ENCODE measurements at regions not wholly inside any gene's neighbourhood (a gene's known extent, or its start where the extent isn't known, plus 50 kb on each side); places are given as distances from the start of the nearest gene placed in this dataset.

DNA sequence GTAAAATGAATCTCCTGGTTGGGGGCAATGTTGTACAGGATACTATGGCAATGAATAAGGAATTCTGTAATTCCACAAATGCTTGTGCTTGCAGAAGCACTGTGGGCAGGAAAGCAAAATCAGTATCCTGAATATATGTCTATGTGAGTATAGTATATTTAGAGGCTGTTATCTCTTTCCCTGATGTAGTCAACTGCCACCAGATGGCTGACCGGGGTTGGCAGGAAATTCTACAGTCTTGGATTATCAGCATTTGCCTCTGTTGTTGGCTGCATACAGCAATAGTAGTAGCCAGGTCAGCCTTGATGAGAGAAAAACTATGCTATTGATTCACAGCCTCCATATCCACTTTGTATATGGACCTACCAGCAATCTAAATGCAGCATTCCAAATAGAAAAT is 425.1 kb upstream of the JAG1 start:
- Mint-ChIP-seq H3K4me1 (peaks cover 6% of the 10 kb centered on the region), H3K9me3 (no peaks in the 10 kb centered on the region), H3K36me3 (no peaks in the 10 kb centered on the region), H3K4me3 (no peak overlapping the region), H3K27me3 (ENCODE audit: low read depth) (no peaks in the 10 kb centered on the region), H3K27ac (no peak overlapping the region)
- DNase-seq (ENCODE audit: low spot score) (peak; percentile 11), ATAC-seq (no peak)
- TF ChIP-seq TP53 (CRISPR knock-in tag; IDR thresholded peaks at IDR 0.05) (no peak), NR2C2 (CRISPR knock-in tag; IDR thresholded peaks at IDR 0.05) (no peak), TCF7 (CRISPR knock-in tag; IDR thresholded peaks at IDR 0.05; ENCODE audit: low read depth) (no peak), ZNF232 (CRISPR knock-in tag; IDR thresholded peaks at IDR 0.05) (no peak), TEAD4 (CRISPR knock-in tag; IDR thresholded peaks at IDR 0.05) (no peak), NR1H2 (CRISPR knock-in tag; IDR thresholded peaks at IDR 0.05) (no peak), NFYB (CRISPR knock-in tag; conservative IDR thresholded peaks at IDR 0.05; ENCODE audit: low read depth) (no peak)
- TF ChIP-seq, protein P1, sequence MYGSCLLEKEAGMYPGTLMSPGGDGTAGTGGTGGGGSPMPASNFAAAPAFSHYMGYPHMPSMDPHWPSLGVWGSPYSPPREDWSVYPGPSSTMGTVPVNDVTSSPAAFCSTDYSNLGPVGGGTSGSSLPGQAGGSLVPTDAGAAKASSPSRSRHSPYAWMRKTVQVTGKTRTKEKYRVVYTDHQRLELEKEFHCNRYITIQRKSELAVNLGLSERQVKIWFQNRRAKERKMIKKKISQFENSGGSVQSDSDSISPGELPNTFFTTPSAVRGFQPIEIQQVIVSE (CRISPR knock-in tag; IDR thresholded peaks at IDR 0.05; ENCODE audit: borderline replicate concordance) = no peak
- TF ChIP-seq, protein P2, sequence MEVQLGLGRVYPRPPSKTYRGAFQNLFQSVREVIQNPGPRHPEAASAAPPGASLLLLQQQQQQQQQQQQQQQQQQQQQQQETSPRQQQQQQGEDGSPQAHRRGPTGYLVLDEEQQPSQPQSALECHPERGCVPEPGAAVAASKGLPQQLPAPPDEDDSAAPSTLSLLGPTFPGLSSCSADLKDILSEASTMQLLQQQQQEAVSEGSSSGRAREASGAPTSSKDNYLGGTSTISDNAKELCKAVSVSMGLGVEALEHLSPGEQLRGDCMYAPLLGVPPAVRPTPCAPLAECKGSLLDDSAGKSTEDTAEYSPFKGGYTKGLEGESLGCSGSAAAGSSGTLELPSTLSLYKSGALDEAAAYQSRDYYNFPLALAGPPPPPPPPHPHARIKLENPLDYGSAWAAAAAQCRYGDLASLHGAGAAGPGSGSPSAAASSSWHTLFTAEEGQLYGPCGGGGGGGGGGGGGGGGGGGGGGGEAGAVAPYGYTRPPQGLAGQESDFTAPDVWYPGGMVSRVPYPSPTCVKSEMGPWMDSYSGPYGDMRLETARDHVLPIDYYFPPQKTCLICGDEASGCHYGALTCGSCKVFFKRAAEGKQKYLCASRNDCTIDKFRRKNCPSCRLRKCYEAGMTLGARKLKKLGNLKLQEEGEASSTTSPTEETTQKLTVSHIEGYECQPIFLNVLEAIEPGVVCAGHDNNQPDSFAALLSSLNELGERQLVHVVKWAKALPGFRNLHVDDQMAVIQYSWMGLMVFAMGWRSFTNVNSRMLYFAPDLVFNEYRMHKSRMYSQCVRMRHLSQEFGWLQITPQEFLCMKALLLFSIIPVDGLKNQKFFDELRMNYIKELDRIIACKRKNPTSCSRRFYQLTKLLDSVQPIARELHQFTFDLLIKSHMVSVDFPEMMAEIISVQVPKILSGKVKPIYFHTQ (CRISPR knock-in tag; IDR thresholded peaks at IDR 0.05) = no peak
- TF ChIP-seq, protein P3, sequence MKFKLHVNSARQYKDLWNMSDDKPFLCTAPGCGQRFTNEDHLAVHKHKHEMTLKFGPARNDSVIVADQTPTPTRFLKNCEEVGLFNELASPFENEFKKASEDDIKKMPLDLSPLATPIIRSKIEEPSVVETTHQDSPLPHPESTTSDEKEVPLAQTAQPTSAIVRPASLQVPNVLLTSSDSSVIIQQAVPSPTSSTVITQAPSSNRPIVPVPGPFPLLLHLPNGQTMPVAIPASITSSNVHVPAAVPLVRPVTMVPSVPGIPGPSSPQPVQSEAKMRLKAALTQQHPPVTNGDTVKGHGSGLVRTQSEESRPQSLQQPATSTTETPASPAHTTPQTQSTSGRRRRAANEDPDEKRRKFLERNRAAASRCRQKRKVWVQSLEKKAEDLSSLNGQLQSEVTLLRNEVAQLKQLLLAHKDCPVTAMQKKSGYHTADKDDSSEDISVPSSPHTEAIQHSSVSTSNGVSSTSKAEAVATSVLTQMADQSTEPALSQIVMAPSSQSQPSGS (CRISPR knock-in tag; IDR thresholded peaks at IDR 0.05; ENCODE audit: borderline replicate concordance, low read depth) = no peak
- TF ChIP-seq, protein P4, sequence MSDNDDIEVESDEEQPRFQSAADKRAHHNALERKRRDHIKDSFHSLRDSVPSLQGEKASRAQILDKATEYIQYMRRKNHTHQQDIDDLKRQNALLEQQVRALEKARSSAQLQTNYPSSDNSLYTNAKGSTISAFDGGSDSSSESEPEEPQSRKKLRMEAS (CRISPR knock-in tag; IDR thresholded peaks at IDR 0.05) = no peak
- TF ChIP-seq, protein P5, sequence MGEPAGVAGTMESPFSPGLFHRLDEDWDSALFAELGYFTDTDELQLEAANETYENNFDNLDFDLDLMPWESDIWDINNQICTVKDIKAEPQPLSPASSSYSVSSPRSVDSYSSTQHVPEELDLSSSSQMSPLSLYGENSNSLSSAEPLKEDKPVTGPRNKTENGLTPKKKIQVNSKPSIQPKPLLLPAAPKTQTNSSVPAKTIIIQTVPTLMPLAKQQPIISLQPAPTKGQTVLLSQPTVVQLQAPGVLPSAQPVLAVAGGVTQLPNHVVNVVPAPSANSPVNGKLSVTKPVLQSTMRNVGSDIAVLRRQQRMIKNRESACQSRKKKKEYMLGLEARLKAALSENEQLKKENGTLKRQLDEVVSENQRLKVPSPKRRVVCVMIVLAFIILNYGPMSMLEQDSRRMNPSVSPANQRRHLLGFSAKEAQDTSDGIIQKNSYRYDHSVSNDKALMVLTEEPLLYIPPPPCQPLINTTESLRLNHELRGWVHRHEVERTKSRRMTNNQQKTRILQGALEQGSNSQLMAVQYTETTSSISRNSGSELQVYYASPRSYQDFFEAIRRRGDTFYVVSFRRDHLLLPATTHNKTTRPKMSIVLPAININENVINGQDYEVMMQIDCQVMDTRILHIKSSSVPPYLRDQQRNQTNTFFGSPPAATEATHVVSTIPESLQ (CRISPR knock-in tag; IDR thresholded peaks at IDR 0.05) = no peak
- TF ChIP-seq, protein P6, sequence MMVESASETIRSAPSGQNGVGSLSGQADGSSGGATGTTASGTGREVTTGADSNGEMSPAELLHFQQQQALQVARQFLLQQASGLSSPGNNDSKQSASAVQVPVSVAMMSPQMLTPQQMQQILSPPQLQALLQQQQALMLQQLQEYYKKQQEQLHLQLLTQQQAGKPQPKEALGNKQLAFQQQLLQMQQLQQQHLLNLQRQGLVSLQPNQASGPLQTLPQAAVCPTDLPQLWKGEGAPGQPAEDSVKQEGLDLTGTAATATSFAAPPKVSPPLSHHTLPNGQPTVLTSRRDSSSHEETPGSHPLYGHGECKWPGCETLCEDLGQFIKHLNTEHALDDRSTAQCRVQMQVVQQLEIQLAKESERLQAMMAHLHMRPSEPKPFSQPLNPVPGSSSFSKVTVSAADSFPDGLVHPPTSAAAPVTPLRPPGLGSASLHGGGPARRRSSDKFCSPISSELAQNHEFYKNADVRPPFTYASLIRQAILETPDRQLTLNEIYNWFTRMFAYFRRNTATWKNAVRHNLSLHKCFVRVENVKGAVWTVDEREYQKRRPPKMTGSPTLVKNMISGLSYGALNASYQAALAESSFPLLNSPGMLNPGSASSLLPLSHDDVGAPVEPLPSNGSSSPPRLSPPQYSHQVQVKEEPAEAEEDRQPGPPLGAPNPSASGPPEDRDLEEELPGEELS (CRISPR knock-in tag; IDR thresholded peaks at IDR 0.05) = no peak
- TF ChIP-seq, protein P7, sequence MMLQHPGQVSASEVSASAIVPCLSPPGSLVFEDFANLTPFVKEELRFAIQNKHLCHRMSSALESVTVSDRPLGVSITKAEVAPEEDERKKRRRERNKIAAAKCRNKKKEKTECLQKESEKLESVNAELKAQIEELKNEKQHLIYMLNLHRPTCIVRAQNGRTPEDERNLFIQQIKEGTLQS (CRISPR knock-in tag; conservative IDR thresholded peaks at IDR 0.05) = no peak
- TF ChIP-seq, protein P8, sequence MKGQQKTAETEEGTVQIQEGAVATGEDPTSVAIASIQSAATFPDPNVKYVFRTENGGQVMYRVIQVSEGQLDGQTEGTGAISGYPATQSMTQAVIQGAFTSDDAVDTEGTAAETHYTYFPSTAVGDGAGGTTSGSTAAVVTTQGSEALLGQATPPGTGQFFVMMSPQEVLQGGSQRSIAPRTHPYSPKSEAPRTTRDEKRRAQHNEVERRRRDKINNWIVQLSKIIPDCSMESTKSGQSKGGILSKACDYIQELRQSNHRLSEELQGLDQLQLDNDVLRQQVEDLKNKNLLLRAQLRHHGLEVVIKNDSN (CRISPR knock-in tag; IDR thresholded peaks at IDR 0.05) = no peak
- TF ChIP-seq, protein P9, sequence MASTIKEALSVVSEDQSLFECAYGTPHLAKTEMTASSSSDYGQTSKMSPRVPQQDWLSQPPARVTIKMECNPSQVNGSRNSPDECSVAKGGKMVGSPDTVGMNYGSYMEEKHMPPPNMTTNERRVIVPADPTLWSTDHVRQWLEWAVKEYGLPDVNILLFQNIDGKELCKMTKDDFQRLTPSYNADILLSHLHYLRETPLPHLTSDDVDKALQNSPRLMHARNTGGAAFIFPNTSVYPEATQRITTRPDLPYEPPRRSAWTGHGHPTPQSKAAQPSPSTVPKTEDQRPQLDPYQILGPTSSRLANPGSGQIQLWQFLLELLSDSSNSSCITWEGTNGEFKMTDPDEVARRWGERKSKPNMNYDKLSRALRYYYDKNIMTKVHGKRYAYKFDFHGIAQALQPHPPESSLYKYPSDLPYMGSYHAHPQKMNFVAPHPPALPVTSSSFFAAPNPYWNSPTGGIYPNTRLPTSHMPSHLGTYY (CRISPR knock-in tag; IDR thresholded peaks at IDR 0.05) = no peak
- ChIA-PET POLR2A (no interaction called here), CTCF (no interaction called here)
